Caki2 (cell line): ENCODE measurements at regions not wholly inside any gene's neighbourhood (a gene's known extent, or its start where the extent isn't known, plus 50 kb on each side); places are given as distances from the start of the nearest gene placed in this dataset.

Source experiments
- DNase-seq: peaks from one replicate; pipeline ENCODE4 v3.0.0-alpha.2; 2015; ENCODE audit warnings: low read depth
- in situ Hi-C: cut with HindIII; loops from 2 replicates; pipeline ENCODE4 v1.10.0; 2016; ENCODE audit warnings: low sequenced_read_pairs, low pct_unique_long_range_greater_than_20kb, mixed read lengths

GRCh38 chr4:24164797-24165196 lies 274.9 kb upstream of the PPARGC1A start:
- in situ Hi-C loops, result no loop called here
- no peak for DNase-seq

DNA sequence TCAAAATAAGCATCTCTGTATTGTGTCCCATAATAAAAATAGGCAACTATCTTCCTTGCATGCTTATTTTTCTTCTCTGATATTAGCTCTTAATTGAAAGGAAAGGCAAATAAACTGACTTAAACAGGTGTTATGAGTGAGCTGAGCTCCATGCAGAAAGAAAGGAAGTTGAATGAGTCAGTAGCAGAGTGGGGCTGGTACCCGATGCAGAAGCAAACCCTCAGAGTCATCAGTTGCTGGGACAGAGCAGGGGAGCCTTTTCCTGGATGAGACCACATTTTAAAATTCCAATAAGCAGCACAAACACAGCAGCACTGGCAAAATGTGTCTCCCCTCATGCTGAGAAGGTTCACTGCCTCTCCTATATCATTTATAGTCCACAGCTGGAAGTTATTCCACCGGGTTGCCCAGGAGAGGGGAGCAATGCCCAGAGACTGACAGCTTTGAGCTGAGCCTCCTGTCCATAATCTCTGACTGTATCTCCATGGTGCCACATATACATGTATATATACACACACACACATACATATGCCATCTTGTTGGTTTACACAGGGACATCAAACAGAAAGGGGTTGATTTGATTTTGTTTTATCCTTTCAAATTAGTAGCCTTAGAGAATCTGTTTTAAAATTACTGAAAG lies 274.3 kb upstream of the PPARGC1A start:
- no peak for DNase-seq
- in situ Hi-C loops, result no loop called here

DNA sequence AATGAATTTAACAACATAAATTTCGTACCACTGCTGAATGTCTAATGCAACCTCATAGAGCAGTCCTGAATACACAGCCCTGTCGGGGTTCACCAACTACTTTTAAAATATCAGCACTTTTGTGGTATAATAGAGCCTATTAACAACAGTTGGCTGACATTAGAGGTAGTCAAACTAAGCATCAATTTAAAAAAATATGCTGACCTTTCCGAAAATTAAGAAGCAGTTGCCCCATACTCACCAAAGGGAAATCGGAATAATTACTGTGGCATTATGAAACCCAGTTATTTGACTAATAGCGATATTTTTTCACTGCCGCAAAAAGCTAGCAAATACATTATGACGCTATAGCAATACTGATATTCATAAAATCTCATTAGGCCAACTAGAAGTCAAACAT lies 273.5 kb upstream of the PPARGC1A start:
- in situ Hi-C loops, result no loop called here
- no peak for DNase-seq

- no peak for DNase-seq
- in situ Hi-C loops, result no loop called here
These were observed 270.5 kb upstream of the PPARGC1A start for GRCh38 chr4:24160358-24160757.

- in situ Hi-C loops, result no loop called here
- no peak for DNase-seq
These were observed 268.2 kb upstream of the PPARGC1A start for GRCh38 chr4:24158031-24158430.

GRCh38 chr4:24150034-24150433 lies 260.2 kb upstream of the PPARGC1A start:
- no peak for DNase-seq
- in situ Hi-C loops, result no loop called here

DNA sequence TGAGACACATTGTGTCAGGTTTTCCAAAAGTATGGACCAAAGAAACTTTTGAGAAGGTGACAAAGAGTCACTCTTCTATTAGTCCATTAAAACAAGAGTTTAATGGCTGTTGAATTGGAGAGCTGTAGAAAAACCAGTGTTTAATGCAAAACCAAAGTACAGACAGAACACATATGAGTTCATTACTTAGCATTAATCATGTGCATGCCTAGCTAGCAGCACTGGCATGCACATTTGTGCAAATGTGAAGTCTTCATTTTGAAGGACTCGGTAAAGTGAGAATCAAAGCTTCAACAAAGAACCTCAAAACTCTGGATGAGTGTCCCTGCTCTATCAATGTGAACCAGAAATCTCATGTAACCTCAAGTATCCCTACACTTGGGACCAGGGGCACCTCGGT lies 256.3 kb upstream of the PPARGC1A start:
- DNase-seq, result no peak
- in situ Hi-C loops, result no loop called here

DNA sequence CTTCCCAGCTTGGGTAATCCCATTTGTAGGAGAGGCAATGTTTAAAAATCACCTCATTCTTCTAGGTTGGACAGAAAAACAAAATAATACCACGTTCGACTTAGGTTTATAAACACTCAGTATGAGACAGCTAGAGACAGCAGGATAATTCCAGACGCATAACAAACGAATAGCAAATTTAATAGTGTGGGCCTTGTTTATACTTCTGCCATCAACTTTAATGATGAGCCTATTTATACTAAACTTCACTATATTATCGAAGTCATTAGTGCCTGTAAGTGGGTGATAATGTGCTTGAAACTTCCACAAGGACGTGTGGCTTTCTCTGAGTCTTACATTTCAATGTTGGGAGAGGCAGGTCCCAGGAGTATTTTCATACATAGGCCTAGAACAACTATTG lies 255.7 kb upstream of the PPARGC1A start:
- in situ Hi-C loops, result no loop called here
- DNase-seq, result no peak

DNA sequence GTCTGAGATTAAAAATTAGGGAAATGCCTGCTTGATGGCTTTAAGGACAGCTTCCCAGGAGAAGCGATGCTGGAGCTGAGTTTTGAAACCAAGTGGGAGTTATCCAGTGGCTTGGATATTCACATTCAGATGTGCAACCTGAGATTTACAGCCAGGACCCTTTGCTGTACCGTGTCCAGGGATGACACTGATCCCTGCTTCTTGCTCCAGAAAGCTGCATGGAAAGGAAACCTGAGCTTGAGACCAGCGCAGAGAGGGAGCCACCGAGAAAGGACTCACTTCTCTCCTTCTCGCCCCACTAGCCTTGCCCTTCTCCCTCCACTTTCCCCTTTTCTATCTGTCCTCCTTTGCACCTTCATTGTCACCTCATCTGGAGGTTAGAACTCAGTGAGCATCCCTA lies 254.5 kb upstream of the PPARGC1A start:
- DNase-seq, result no peak
- in situ Hi-C loops, result no loop called here

DNA sequence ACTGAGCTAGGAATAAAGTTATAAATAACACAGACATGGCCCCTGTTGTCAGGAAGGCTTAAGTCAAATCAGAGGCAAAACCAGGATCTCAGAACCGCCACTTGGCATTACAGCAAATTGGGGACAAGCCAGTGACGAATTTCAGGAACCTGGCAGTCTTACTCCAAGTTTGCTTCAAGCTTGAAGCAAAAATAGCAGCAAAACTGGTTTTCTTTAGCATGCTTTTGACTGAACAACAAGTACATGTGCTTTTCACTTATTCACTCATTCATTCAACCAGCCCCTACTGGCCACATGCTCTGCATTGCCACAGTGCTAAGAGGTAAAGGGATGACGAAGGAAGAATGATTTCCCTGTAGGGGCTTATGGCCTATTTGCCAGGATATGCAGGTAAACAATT lies 253.9 kb upstream of the PPARGC1A start:
- DNase-seq, result no peak
- in situ Hi-C loops, result no loop called here

- DNase-seq, result no peak
- in situ Hi-C loops, result no loop called here
These were observed 252.0 kb upstream of the PPARGC1A start for GRCh38 chr4:24141836-24142235.

- in situ Hi-C loops, result no loop called here
- DNase-seq, result no peak
These were observed 251.0 kb upstream of the PPARGC1A start for GRCh38 chr4:24140892-24141291.

DNA sequence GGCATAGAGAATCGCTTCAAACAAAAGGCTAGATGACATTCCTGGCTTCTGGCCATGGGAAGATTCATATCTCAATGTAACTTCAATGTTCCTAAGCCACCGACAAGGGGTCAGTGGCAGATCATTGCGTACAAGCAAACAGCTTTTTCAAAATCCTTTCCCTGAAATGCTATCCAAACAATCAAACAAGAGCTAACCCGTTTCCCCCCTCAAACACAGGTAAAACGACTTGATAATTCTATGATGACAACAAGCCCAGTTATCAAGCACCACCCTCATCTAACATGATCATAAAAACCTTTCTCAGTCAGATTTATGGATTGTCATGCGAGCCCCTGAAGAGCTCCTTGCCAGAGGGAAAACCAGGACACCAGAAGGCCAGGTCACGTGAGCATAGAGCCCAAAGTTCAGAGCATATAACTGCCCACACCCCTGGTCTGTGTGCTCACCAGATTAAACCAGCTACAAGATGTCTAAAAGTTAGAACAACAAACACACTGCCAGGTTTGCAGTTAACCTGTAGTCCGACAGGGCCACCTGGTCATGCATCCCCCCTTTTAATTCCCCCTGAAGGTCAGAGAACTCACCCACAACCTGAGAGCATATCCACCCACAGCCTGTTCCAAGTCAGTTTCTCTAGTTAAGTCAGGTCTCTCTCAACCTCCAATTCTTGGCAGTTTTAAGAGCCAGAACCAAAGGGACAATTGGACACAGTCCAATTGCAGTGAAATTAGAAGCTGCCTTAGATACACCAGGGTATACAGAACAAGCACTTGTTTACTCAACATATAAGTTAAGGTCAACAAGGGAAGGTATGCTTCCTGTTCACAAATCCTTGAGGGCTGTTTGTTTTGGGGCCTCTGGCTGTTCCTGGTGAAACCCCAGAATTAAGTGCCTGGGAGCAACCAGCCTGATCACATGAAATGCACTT lies 248.1 kb upstream of the PPARGC1A start:
- DNase-seq, result no peak
- in situ Hi-C loops, result no loop called here

DNA sequence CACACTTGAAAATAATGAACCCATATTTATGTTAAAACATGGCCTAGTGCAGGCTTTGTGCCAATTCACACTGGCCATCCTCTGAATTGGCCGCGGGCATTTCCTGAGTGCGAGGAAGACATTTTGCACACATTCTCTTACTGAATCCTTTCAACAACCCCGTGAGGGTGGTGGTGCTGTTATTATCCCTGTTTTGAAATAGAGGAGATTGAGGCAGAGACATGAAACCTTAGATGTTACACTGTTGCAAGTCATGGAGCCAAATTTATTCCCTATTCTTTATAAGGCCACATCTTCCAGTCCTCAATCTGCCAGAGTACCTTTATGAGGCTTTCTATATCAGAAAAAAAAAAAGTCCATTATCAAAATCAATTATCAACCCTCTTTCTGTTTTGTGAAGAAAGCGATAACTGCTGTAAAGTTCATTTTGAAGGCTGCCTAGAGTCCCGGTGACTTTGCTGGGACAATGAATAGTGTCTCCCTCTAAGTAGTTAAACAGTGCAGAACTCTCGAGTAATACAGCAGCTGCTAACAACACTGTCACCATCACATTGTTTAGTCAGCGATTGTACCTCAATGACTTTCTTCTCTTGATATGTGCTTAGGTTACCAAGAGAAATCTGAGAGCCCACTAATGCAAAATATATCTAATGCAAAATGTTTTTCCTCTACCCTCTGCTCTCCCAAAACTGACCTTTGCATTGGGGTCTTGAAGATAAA lies 242.3 kb upstream of the PPARGC1A start:
- in situ Hi-C loops, result no loop called here
- DNase-seq, result no peak

GRCh38 chr4:24130637-24131036 lies 240.8 kb upstream of the PPARGC1A start:
- DNase-seq, result no peak
- in situ Hi-C loops, result no loop called here

- no peak for DNase-seq
- in situ Hi-C loops, result no loop called here
These were observed 236.9 kb upstream of the PPARGC1A start for GRCh38 chr4:24126776-24127175.

GRCh38 chr4:24121395-24122175 lies 231.7 kb upstream of the PPARGC1A start:
- in situ Hi-C loops, result no loop called here
- no peak for DNase-seq

DNA sequence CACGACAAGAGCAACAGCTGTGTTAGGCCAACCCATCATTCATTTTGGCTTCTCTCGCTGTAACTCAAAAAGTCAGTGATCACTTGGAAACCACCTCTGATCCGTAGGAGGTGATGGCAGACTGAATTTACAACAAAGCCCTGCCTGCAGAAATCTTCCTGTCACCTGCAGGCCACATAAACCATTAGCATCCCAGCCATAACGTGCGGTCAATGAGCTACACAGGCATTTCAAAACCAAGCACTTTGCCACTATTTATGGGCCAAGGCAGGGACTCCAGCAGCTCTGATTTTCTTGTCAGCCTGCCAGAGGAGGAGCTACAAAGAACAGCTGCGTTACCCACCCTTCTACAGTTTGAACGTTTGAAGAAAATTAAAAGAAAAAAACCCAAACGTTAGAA lies 228.1 kb upstream of the PPARGC1A start:
- in situ Hi-C loops, result no loop called here
- no peak for DNase-seq
